HCT116 (cell line): ENCODE measurements at regions not wholly inside any gene's neighbourhood (a gene's known extent, or its start where the extent isn't known, plus 50 kb on each side); places are given as distances from the start of the nearest gene placed in this dataset.

Experiments
- CEBPB ChIP-seq: IDR thresholded peaks from 2 replicates; pipeline ENCODE4 v1.6.1; 2012; ENCODE audit warnings: low read depth
- CTCF ChIP-seq, 3 experiments: fragments of 200-600 bp in 1 of 3; sonication (generic) in 1 of 3; IDR thresholded peaks in 2 of 3; conservative IDR thresholded peaks in 1 of 3; 2 replicates each; pipeline ENCODE4 v1.5.1; 2012 to 2017; ENCODE audit warnings: low read depth in 2 of 3, low read length in 2 of 3, antibody characterized with exemption in 1 of 3, borderline replicate concordance in 1 of 3, control low read depth in 1 of 3, mild to moderate bottlenecking in 1 of 3, mixed read lengths in 1 of 3, mixed run types in 1 of 3, moderate library complexity in 1 of 3; ENCODE audit not compliant: insufficient read depth in 1 of 3
- JUND ChIP-seq: IDR thresholded peaks from 2 replicates; pipeline ENCODE4 v1.6.1; 2012
- POLR2A ChIP-seq: IDR thresholded peaks from 2 replicates; pipeline ENCODE4 v1.7.0; 2011; ENCODE audit warnings: borderline replicate concordance; ENCODE audit not compliant: insufficient read depth, insufficient read length; ENCODE audit errors: extremely low read depth
- POLR2AphosphoS5 ChIP-seq: IDR thresholded peaks from 2 replicates; pipeline ENCODE4 v1.6.1; 2011; ENCODE audit warnings: mild to moderate bottlenecking, low read depth, low read length, moderate library complexity
- RAD21 ChIP-seq: IDR thresholded peaks from 2 replicates; pipeline ENCODE4 v1.6.1; 2012; ENCODE audit warnings: low read depth, mild to moderate bottlenecking
- SP1 ChIP-seq: IDR thresholded peaks from 2 replicates; pipeline ENCODE4 v1.6.1; 2012; ENCODE audit warnings: low read depth
- YY1 ChIP-seq: IDR thresholded peaks from 2 replicates; pipeline ENCODE4 v1.6.1; 2011; ENCODE audit warnings: low read length, low read depth, moderate library complexity, mild to moderate bottlenecking; ENCODE audit not compliant: insufficient replicate concordance; ENCODE audit errors: extremely low read depth
- TF ChIP-seq, protein P1 (sequence below): IDR thresholded peaks from 2 replicates; pipeline ENCODE4 v1.6.1; 2012; ENCODE audit warnings: low read depth
- TF ChIP-seq, protein P2 (sequence below): IDR thresholded peaks from 2 replicates; pipeline ENCODE4 v1.6.1; 2012

DNA sequence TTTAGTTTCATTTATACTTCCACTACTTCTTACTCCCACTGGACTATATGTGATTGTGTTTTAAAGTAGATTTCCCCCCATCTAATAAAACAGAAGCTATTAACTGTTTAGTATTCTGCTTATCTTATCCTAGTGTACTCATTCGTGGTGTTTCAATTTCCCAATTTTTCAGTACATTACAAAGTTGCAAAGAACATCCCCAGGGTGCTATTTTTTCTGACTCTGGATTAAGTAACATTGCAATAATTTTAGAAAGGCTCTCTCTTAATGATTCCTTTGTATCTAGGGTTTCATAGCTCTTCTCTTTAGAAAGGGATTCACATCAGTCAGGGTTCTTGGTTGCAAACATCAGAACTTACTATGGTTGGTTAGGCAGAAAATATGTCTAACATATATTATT lies 317.9 kb upstream of the DIPK2B start:
- TF ChIP-seq POLR2A (no peak), CTCF (IDR thresholded peaks at IDR 0.05 in 2 of 3, conservative IDR thresholded peaks at IDR 0.05 in 1 of 3; ENCODE audit: borderline replicate concordance in 1 of 3, insufficient read depth in 1 of 3, low read depth in 2 of 3, low read length in 2 of 3) (no peak), CEBPB (no peak), YY1 (no peak), SP1 (no peak), JUND (no peak), RAD21 (no peak), POLR2AphosphoS5 (no peak)
- TF ChIP-seq, protein P1, sequence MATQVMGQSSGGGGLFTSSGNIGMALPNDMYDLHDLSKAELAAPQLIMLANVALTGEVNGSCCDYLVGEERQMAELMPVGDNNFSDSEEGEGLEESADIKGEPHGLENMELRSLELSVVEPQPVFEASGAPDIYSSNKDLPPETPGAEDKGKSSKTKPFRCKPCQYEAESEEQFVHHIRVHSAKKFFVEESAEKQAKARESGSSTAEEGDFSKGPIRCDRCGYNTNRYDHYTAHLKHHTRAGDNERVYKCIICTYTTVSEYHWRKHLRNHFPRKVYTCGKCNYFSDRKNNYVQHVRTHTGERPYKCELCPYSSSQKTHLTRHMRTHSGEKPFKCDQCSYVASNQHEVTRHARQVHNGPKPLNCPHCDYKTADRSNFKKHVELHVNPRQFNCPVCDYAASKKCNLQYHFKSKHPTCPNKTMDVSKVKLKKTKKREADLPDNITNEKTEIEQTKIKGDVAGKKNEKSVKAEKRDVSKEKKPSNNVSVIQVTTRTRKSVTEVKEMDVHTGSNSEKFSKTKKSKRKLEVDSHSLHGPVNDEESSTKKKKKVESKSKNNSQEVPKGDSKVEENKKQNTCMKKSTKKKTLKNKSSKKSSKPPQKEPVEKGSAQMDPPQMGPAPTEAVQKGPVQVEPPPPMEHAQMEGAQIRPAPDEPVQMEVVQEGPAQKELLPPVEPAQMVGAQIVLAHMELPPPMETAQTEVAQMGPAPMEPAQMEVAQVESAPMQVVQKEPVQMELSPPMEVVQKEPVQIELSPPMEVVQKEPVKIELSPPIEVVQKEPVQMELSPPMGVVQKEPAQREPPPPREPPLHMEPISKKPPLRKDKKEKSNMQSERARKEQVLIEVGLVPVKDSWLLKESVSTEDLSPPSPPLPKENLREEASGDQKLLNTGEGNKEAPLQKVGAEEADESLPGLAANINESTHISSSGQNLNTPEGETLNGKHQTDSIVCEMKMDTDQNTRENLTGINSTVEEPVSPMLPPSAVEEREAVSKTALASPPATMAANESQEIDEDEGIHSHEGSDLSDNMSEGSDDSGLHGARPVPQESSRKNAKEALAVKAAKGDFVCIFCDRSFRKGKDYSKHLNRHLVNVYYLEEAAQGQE: no peak
- TF ChIP-seq, protein P2, sequence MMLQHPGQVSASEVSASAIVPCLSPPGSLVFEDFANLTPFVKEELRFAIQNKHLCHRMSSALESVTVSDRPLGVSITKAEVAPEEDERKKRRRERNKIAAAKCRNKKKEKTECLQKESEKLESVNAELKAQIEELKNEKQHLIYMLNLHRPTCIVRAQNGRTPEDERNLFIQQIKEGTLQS: no peak
